ENCODE measurements at regions not wholly inside any gene's neighbourhood (a gene's known extent, or its start where the extent isn't known, plus 50 kb on each side); places are given as distances from the start of the nearest gene placed in this dataset.

DNA sequence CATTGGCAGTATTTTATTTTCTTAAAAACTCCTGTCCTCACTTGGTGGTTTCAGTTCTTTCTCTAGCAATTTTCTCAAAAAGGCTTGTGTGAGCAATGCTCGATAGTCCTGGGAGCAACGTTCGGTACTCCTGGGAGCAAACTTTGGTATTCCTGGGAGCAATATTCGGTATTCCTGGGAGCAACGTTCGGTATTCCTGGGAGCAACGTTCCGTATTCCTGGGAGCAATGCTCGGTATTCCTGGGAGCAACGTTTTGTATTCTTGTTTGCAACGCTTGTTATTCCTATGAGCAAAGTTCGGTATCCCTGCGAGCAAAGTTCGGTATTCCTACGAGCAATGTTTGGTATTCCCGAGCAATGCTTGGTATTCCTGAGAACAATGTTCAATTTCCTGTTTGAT is 362.0 kb upstream of the ADARB2 start:
- no peaks in the 10 kb centered on the region for H3K9me3 ChIP-seq (ENCODE audit: insufficient read depth, low read length)
- H3K27me3 ChIP-seq (ENCODE audit: insufficient read depth, insufficient read length), result no peaks in the 10 kb centered on the region
- H3K9ac ChIP-seq (ENCODE audit: insufficient read length, low read depth), result no peak overlapping the region
- DNase-seq (ENCODE audit: low read depth, low spot score), result no peak
- no peak overlapping the region for H3K4me3 ChIP-seq (ENCODE audit: insufficient read length, low read depth)
- TF ChIP-seq ZNF274 (IDR thresholded peaks at IDR 0.05; ENCODE audit: low read depth, low read length) (no peak), SUZ12 (IDR thresholded peaks at IDR 0.05; ENCODE audit: extremely low read depth, insufficient read depth, insufficient read length) (no peak), YY1 (IDR thresholded peaks at IDR 0.05; ENCODE audit: insufficient read depth, insufficient read length) (no peak)
- H3K4me1 ChIP-seq (ENCODE audit: insufficient read depth, insufficient read length), result no peaks in the 10 kb centered on the region
- H3K36me3 ChIP-seq (ENCODE audit: insufficient read depth, insufficient read length, low read length), result no peaks in the 10 kb centered on the region

DNA sequence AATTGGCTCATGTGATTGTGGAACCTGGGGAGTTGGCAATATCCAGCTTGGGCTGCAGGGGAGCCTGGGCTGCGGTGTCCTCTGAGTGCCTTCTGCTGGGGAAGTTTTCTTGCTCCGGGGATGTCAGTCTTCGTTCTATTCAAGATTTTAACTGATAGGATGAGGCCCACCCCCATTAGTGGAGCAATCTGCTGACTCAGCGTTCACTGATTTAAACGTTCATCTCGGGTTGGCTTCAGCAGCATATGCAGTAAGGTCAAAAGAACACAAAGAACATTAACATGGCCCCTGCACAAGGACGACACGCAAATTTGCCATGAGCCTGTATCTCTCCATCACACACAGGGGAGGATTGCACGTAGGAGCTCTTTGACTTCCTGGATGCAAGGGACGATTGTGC is 360.6 kb upstream of the ADARB2 start:
- TF ChIP-seq YY1 (IDR thresholded peaks at IDR 0.05; ENCODE audit: insufficient read depth, insufficient read length) (no peak), SUZ12 (IDR thresholded peaks at IDR 0.05; ENCODE audit: extremely low read depth, insufficient read depth, insufficient read length) (no peak), ZNF274 (IDR thresholded peaks at IDR 0.05; ENCODE audit: low read depth, low read length) (no peak)
- Histone ChIP-seq H3K9me3 (ENCODE audit: insufficient read depth, low read length) (no peaks in the 10 kb centered on the region), H3K9ac (ENCODE audit: insufficient read length, low read depth) (no peak overlapping the region), H3K4me3 (ENCODE audit: insufficient read length, low read depth) (no peak overlapping the region), H3K4me1 (ENCODE audit: insufficient read depth, insufficient read length) (no peaks in the 10 kb centered on the region), H3K36me3 (ENCODE audit: insufficient read depth, insufficient read length, low read length) (no peaks in the 10 kb centered on the region), H3K27me3 (ENCODE audit: insufficient read depth, insufficient read length) (no peaks in the 10 kb centered on the region)
- no peak for DNase-seq (ENCODE audit: low read depth, low spot score)

DNA sequence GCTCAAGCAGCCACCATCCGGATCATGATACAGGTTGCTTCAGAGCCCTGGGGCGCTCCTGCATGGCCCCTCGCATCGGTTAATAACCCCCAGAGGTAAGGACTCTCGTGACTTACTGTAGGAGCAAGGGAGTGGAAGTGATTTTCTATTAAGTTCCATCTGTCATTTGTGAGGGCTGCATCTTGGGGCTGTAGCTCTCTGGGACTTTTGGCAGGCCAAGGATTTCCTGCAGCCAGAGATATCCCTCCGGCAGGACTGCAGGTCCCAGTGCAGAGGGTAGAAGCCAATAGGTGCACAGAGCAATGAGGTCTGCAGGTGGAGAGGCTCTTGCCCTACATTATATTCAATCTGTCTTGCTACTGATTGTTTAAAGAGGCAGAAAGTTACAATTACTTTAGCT is 356.8 kb upstream of the ADARB2 start:
- Histone ChIP-seq H3K36me3 (ENCODE audit: insufficient read depth, insufficient read length, low read length) (no peaks in the 10 kb centered on the region), H3K9me3 (ENCODE audit: insufficient read depth, low read length) (no peaks in the 10 kb centered on the region)

DNA sequence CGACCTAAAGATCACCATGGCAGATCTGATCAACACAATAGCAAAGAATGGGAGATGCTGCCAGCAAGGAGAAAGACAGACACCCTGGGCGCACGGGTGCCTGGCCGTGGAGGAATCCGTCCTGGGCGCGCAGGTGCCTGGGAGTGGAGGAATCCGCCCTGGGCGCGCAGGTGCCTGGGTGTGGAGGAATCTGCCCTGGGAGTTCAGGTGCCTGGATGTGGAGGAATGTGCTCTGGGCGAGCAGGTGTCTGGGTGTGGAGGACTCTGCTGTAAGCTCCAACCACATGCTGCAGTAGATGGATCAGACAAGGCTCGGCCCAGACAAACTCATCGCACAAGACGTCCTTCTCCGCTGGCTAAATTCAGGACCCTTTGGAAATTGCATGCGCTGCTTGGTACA is 346.3 kb upstream of the ADARB2 start:
- DNase-seq (ENCODE audit: low read depth, low spot score), result no peak
- no peak overlapping the region for H3K4me3 ChIP-seq (ENCODE audit: insufficient read length, low read depth)
- H3K4me1 ChIP-seq (ENCODE audit: insufficient read depth, insufficient read length), result no peaks in the 10 kb centered on the region
- no peaks in the 10 kb centered on the region for H3K9me3 ChIP-seq (ENCODE audit: insufficient read depth, low read length)
- H3K36me3 ChIP-seq (ENCODE audit: insufficient read depth, insufficient read length, low read length), result no peaks in the 10 kb centered on the region
- no peak overlapping the region for H3K9ac ChIP-seq (ENCODE audit: insufficient read length, low read depth)
- TF ChIP-seq YY1 (IDR thresholded peaks at IDR 0.05; ENCODE audit: insufficient read depth, insufficient read length), result no peak
- no peak for TF ChIP-seq SUZ12 (IDR thresholded peaks at IDR 0.05; ENCODE audit: extremely low read depth, insufficient read depth, insufficient read length)
- no peak for TF ChIP-seq ZNF274 (IDR thresholded peaks at IDR 0.05; ENCODE audit: low read depth, low read length)
- no peaks in the 10 kb centered on the region for H3K27me3 ChIP-seq (ENCODE audit: insufficient read depth, insufficient read length)

More for the DNA sequence above, 356.8 kb upstream of the ADARB2 start:
- H3K4me1 ChIP-seq (ENCODE audit: insufficient read depth, insufficient read length), result no peaks in the 10 kb centered on the region
- DNase-seq (ENCODE audit: low read depth, low spot score), result no peak
- no peaks in the 10 kb centered on the region for H3K27me3 ChIP-seq (ENCODE audit: insufficient read depth, insufficient read length)
- TF ChIP-seq ZNF274 (IDR thresholded peaks at IDR 0.05; ENCODE audit: low read depth, low read length) (no peak), YY1 (IDR thresholded peaks at IDR 0.05; ENCODE audit: insufficient read depth, insufficient read length) (no peak), SUZ12 (IDR thresholded peaks at IDR 0.05; ENCODE audit: extremely low read depth, insufficient read depth, insufficient read length) (no peak)
- H3K4me3 ChIP-seq (ENCODE audit: insufficient read length, low read depth), result no peak overlapping the region
- H3K9ac ChIP-seq (ENCODE audit: insufficient read length, low read depth), result no peak overlapping the region

DNA sequence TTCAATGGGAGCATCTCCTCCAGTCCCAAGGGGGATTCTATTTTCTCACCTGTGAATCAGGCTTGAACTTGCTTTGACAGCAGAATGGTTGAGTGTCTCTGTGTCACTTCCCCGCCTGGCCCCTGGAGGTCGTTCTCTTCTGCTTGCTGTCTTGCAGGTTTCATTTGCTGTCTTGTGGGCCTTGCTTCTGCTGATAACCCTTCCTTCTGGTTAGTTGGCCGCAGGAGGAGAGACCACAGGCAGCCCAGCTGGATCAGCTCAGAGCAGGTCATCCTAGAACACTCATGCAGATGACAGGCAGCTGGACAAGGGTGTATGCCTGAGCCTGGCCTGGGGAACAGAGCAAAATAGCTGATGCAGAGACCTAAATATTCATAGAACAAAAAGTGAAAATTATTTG is 344.2 kb upstream of the ADARB2 start:
- H3K9me3 ChIP-seq (ENCODE audit: insufficient read depth, low read length), result no peaks in the 10 kb centered on the region
- H3K4me1 ChIP-seq (ENCODE audit: insufficient read depth, insufficient read length), result no peaks in the 10 kb centered on the region
- H3K4me3 ChIP-seq (ENCODE audit: insufficient read length, low read depth), result no peak overlapping the region
- DNase-seq (ENCODE audit: low read depth, low spot score), result no peak
- TF ChIP-seq SUZ12 (IDR thresholded peaks at IDR 0.05; ENCODE audit: extremely low read depth, insufficient read depth, insufficient read length) (no peak), YY1 (IDR thresholded peaks at IDR 0.05; ENCODE audit: insufficient read depth, insufficient read length) (no peak), ZNF274 (IDR thresholded peaks at IDR 0.05; ENCODE audit: low read depth, low read length) (no peak)
- no peaks in the 10 kb centered on the region for H3K36me3 ChIP-seq (ENCODE audit: insufficient read depth, insufficient read length, low read length)
- H3K27me3 ChIP-seq (ENCODE audit: insufficient read depth, insufficient read length), result no peaks in the 10 kb centered on the region
- H3K9ac ChIP-seq (ENCODE audit: insufficient read length, low read depth), result no peak overlapping the region

DNA sequence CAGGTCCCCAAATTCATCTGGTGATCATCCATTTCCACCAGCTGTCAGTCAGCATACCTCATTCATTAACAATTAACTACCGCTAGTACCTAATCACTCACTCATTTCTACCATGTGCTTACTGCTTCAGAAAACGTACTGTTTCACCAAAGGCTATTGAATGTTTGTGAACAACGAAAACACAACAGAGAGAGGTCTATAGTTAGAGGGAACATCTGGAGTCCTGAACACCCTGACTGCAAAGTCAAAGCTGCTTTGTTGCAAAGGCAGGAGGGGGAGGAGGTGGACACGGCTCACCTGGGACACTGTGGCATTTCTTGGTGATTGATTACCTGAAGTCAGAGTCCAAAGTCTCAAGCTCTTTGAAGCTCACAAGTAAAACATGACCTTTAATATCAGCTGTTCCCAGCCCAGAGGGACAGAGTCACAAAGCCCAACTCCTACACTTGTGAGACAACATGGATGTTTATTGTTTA is 342.3 kb upstream of the ADARB2 start:
- H3K4me3 ChIP-seq (ENCODE audit: insufficient read length, low read depth), result no peak overlapping the region
- H3K36me3 ChIP-seq (ENCODE audit: insufficient read depth, insufficient read length, low read length), result no peaks in the 10 kb centered on the region
- H3K4me1 ChIP-seq (ENCODE audit: insufficient read depth, insufficient read length), result no peaks in the 10 kb centered on the region
- DNase-seq (ENCODE audit: low read depth, low spot score), result no peak
- no peak overlapping the region for H3K9ac ChIP-seq (ENCODE audit: insufficient read length, low read depth)
- H3K27me3 ChIP-seq (ENCODE audit: insufficient read depth, insufficient read length), result no peaks in the 10 kb centered on the region
- TF ChIP-seq SUZ12 (IDR thresholded peaks at IDR 0.05; ENCODE audit: extremely low read depth, insufficient read depth, insufficient read length) (no peak), YY1 (IDR thresholded peaks at IDR 0.05; ENCODE audit: insufficient read depth, insufficient read length) (no peak), ZNF274 (IDR thresholded peaks at IDR 0.05; ENCODE audit: low read depth, low read length) (no peak)
- no peaks in the 10 kb centered on the region for H3K9me3 ChIP-seq (ENCODE audit: insufficient read depth, low read length)

DNA sequence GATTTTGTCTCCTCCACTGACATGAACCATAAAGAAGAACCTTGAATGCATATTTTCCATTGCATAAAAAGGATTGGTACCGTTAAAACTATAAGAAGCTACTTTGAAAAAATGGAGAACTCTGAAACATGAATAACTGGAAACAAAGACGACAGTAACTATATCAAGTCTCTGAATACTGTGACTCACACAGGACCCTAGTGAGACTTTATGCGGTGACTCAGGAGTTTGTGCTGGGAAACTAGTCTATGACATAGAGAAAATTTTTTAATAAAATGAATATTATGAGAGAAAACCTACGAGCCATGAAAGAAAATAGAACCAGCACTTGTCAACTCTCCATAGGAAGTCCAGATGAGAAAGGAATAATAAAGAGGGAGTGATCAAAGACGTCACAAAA is 339.9 kb upstream of the ADARB2 start:
- no peak overlapping the region for H3K9ac ChIP-seq (ENCODE audit: insufficient read length, low read depth)
- DNase-seq (ENCODE audit: low read depth, low spot score), result no peak
- TF ChIP-seq ZNF274 (IDR thresholded peaks at IDR 0.05; ENCODE audit: low read depth, low read length) (no peak), YY1 (IDR thresholded peaks at IDR 0.05; ENCODE audit: insufficient read depth, insufficient read length) (no peak), SUZ12 (IDR thresholded peaks at IDR 0.05; ENCODE audit: extremely low read depth, insufficient read depth, insufficient read length) (no peak)
- H3K27me3 ChIP-seq (ENCODE audit: insufficient read depth, insufficient read length), result no peaks in the 10 kb centered on the region
- no peak overlapping the region for H3K4me3 ChIP-seq (ENCODE audit: insufficient read length, low read depth)
- H3K36me3 ChIP-seq (ENCODE audit: insufficient read depth, insufficient read length, low read length), result no peaks in the 10 kb centered on the region
- H3K9me3 ChIP-seq (ENCODE audit: insufficient read depth, low read length), result no peaks in the 10 kb centered on the region
- no peaks in the 10 kb centered on the region for H3K4me1 ChIP-seq (ENCODE audit: insufficient read depth, insufficient read length)

Data from NT2/D1 (cell line).